WI38 (cell line): ENCODE measurements at regions not wholly inside any gene's neighbourhood (a gene's known extent, or its start where the extent isn't known, plus 50 kb on each side); places are given as distances from the start of the nearest gene placed in this dataset.

Source experiments
- H3K4me3 ChIP-seq: 2 replicates; pipeline ENCODE4 v1.5.1; 2011; ENCODE audit warnings: low read depth, mild to moderate bottlenecking, control low read depth, low read length
- CTCF ChIP-seq: IDR thresholded peaks from 2 replicates; pipeline ENCODE4 v1.5.1; 2012; ENCODE audit warnings: low read depth, mild to moderate bottlenecking, control low read depth, low read length

- no peak for TF ChIP-seq CTCF
- H3K4me3 ChIP-seq: no peak overlapping the region
These were observed 106.6 kb upstream of the COL1A2 start for GRCh38 chr7:94288096-94288495.

- peak; percentile 100 for TF ChIP-seq CTCF
- H3K4me3 ChIP-seq: no peak overlapping the region
These were observed 105.6 kb upstream of the COL1A2 start for GRCh38 chr7:94289071-94289470.

- no peak overlapping the region for H3K4me3 ChIP-seq
- TF ChIP-seq CTCF: no peak
These were observed 100.1 kb upstream of the COL1A2 start for GRCh38 chr7:94294471-94295131.

- H3K4me3 ChIP-seq: peak overlapping the region; percentile 42
- peak; percentile 54; the same call in 1 of the 2 replicates for TF ChIP-seq CTCF
These were observed 98.8 kb upstream of the COL1A2 start for GRCh38 chr7:94295850-94296249.

- no peak for TF ChIP-seq CTCF
- H3K4me3 ChIP-seq: peak overlapping the region; percentile 42
These were observed 97.8 kb upstream of the COL1A2 start for GRCh38 chr7:94296881-94297280.

- no peak for TF ChIP-seq CTCF
- peak overlapping the region; percentile 42 for H3K4me3 ChIP-seq
These were observed 97.3 kb upstream of the COL1A2 start for GRCh38 chr7:94297397-94297838.

GRCh38 chr7:94298943-94299342, 95.8 kb upstream of the COL1A2 start:
- H3K4me3 ChIP-seq: no peak overlapping the region; the same call in 1 of the 2 replicates
- no peak for TF ChIP-seq CTCF
